ENCODE measurements at regions not wholly inside any gene's neighbourhood (a gene's known extent, or its start where the extent isn't known, plus 50 kb on each side); places are given as distances from the start of the nearest gene placed in this dataset.

DNA sequence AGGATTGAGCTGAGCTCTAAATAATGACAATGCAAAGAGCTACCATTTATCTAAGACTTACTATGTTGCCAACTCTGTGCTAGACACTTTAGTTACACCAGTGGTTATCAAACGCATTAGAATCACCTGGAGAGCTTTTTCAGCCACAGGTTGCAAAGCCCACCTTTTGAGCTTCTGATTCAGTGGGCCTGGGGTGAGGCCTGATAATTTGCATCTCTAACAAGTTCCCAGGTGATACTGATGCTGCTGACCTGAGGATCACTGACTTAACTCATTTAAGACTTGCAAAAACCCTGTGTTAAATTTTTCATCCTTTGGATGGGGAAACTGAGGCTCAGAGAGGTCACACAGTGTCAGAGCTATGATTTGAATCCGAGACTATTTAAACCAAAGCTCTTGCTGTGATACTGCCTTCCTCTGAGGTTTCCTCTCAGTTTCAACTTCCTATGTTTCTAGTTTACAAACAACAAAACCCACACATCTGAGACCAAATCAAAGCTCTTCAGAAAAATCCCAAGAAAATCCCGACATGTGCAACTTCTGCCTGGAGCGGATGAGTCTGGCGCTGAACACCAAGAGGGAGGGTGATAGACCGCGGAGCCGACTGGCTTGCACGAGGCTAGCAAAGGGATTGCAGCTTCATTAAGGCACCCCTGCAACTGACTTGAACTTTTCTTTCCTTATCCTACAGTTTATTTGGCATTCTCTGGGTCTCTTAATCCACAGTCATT lies 124.9 kb downstream of the CYP26A1 start:
- TF ChIP-seq, protein P1, sequence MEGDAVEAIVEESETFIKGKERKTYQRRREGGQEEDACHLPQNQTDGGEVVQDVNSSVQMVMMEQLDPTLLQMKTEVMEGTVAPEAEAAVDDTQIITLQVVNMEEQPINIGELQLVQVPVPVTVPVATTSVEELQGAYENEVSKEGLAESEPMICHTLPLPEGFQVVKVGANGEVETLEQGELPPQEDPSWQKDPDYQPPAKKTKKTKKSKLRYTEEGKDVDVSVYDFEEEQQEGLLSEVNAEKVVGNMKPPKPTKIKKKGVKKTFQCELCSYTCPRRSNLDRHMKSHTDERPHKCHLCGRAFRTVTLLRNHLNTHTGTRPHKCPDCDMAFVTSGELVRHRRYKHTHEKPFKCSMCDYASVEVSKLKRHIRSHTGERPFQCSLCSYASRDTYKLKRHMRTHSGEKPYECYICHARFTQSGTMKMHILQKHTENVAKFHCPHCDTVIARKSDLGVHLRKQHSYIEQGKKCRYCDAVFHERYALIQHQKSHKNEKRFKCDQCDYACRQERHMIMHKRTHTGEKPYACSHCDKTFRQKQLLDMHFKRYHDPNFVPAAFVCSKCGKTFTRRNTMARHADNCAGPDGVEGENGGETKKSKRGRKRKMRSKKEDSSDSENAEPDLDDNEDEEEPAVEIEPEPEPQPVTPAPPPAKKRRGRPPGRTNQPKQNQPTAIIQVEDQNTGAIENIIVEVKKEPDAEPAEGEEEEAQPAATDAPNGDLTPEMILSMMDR (optimal IDR thresholded peaks at IDR 0.05 in 1 of 3, IDR thresholded peaks at IDR 0.05 in 1 of 3, conservative IDR thresholded peaks at IDR 0.05 in 1 of 3; ENCODE audit: extremely low read depth in 1 of 3, insufficient read depth in 2 of 3, low read length in 3 of 3): no peak
- no peak for TF ChIP-seq EZH2 (IDR thresholded peaks at IDR 0.05; ENCODE audit: low read length)

All from keratinocyte (primary cell).